ENCODE measurements at regions not wholly inside any gene's neighbourhood (a gene's known extent, or its start where the extent isn't known, plus 50 kb on each side); places are given as distances from the start of the nearest gene placed in this dataset.

- no peak for DNase-seq
- Histone ChIP-seq H3K4me1 (no peaks in the 10 kb centered on the region), H3K36me3 (no peaks in the 10 kb centered on the region), H3K9me3 (replicated peaks) (no peaks in the 10 kb centered on the region), H3K27me3 (peaks cover 4% of the 10 kb centered on the region; the same call in 1 of the 2 replicates), H3K4me3 (no peak overlapping the region), H3K27ac (no peak overlapping the region)
These were observed 186.2 kb upstream of the NPSR1 start for GRCh38 chr7:34471844-34472243.

- H3K27me3 ChIP-seq: peaks cover 7% of the 10 kb centered on the region; the same call in 1 of the 2 replicates
- no peak for DNase-seq
- H3K27ac ChIP-seq: no peak overlapping the region
- H3K4me3 ChIP-seq: no peak overlapping the region
- H3K36me3 ChIP-seq: no peaks in the 10 kb centered on the region
- H3K4me1 ChIP-seq: no peaks in the 10 kb centered on the region
- H3K9me3 ChIP-seq (replicated peaks): no peaks in the 10 kb centered on the region
These were observed 171.6 kb upstream of the NPSR1 start for GRCh38 chr7:34486371-34486770.

- Histone ChIP-seq H3K9me3 (replicated peaks) (no peaks in the 10 kb centered on the region), H3K27ac (no peak overlapping the region), H3K4me3 (no peak overlapping the region), H3K27me3 (no peaks in the 10 kb centered on the region; the same call in 1 of the 2 replicates), H3K4me1 (no peaks in the 10 kb centered on the region), H3K36me3 (no peaks in the 10 kb centered on the region)
- no peak for DNase-seq
These were observed 170.5 kb upstream of the NPSR1 start for GRCh38 chr7:34487391-34488115.

GRCh38 chr7:34488766-34489165, 169.3 kb upstream of the NPSR1 start:
- Histone ChIP-seq H3K4me3 (no peak overlapping the region), H3K4me1 (no peaks in the 10 kb centered on the region), H3K9me3 (replicated peaks) (no peaks in the 10 kb centered on the region), H3K27me3 (no peaks in the 10 kb centered on the region; the same call in 1 of the 2 replicates), H3K36me3 (no peaks in the 10 kb centered on the region), H3K27ac (no peak overlapping the region)
- no peak for DNase-seq

GRCh38 chr7:34491899-34492298, 166.1 kb upstream of the NPSR1 start:
- H3K36me3 ChIP-seq: no peaks in the 10 kb centered on the region
- peaks cover 5% of the 10 kb centered on the region; the same call in 1 of the 2 replicates for H3K27me3 ChIP-seq
- H3K27ac ChIP-seq: no peak overlapping the region
- H3K9me3 ChIP-seq (replicated peaks): no peaks in the 10 kb centered on the region
- H3K4me1 ChIP-seq: no peaks in the 10 kb centered on the region
- DNase-seq: no peak
- no peak overlapping the region for H3K4me3 ChIP-seq

GRCh38 chr7:34493752-34494151, 164.3 kb upstream of the NPSR1 start:
- H3K4me3 ChIP-seq: no peak overlapping the region

GRCh38 chr7:34497153-34497777, 160.8 kb upstream of the NPSR1 start:
- Histone ChIP-seq H3K4me1 (no peaks in the 10 kb centered on the region), H3K4me3 (no peak overlapping the region), H3K9me3 (replicated peaks) (no peaks in the 10 kb centered on the region), H3K36me3 (no peaks in the 10 kb centered on the region), H3K27me3 (peaks cover 16% of the 10 kb centered on the region; the same call in 1 of the 2 replicates), H3K27ac (no peak overlapping the region)
- DNase-seq: peak in 1 of 2 experiments; percentile 5

More at GRCh38 chr7:34493752-34494151, 164.3 kb upstream of the NPSR1 start:
- no peak for DNase-seq
- Histone ChIP-seq H3K27me3 (peaks cover 5% of the 10 kb centered on the region; the same call in 1 of the 2 replicates), H3K9me3 (replicated peaks) (no peaks in the 10 kb centered on the region), H3K27ac (no peak overlapping the region), H3K36me3 (no peaks in the 10 kb centered on the region), H3K4me1 (no peaks in the 10 kb centered on the region)

GRCh38 chr7:34501156-34501555, 156.9 kb upstream of the NPSR1 start:
- Histone ChIP-seq H3K4me1 (no peaks in the 10 kb centered on the region), H3K4me3 (no peak overlapping the region), H3K27me3 (0 out of 2 replicates have a peak, but pooled peaks cover 12% of the 10 kb centered on the region), H3K36me3 (no peaks in the 10 kb centered on the region), H3K27ac (no peak overlapping the region), H3K9me3 (replicated peaks) (no peaks in the 10 kb centered on the region)
- DNase-seq: no peak

- H3K4me1 ChIP-seq: no peaks in the 10 kb centered on the region
- H3K27ac ChIP-seq: no peak overlapping the region
- H3K36me3 ChIP-seq: no peaks in the 10 kb centered on the region
- H3K27me3 ChIP-seq: no peaks in the 10 kb centered on the region
- DNase-seq: no peak
- H3K4me3 ChIP-seq: no peak overlapping the region
- no peaks in the 10 kb centered on the region for H3K9me3 ChIP-seq (replicated peaks)
These were observed 150.8 kb upstream of the NPSR1 start for GRCh38 chr7:34507191-34507590.

GRCh38 chr7:34523226-34523918, 134.6 kb upstream of the NPSR1 start:
- no peaks in the 10 kb centered on the region for H3K27me3 ChIP-seq
- DNase-seq: no peak
- H3K9me3 ChIP-seq (replicated peaks): peaks cover 3% of the 10 kb centered on the region; the same call in 1 of the 2 replicates
- no peak overlapping the region for H3K27ac ChIP-seq
- H3K4me3 ChIP-seq: no peak overlapping the region
- no peaks in the 10 kb centered on the region for H3K36me3 ChIP-seq
- H3K4me1 ChIP-seq: no peaks in the 10 kb centered on the region

GRCh38 chr7:34530259-34530658, 127.8 kb upstream of the NPSR1 start:
- Histone ChIP-seq H3K9me3 (replicated peaks) (no peaks in the 10 kb centered on the region), H3K4me3 (no peak overlapping the region), H3K4me1 (no peaks in the 10 kb centered on the region), H3K27me3 (no peaks in the 10 kb centered on the region), H3K27ac (no peak overlapping the region), H3K36me3 (no peaks in the 10 kb centered on the region)
- no peak for DNase-seq

GRCh38 chr7:34539003-34539402, 119.0 kb upstream of the NPSR1 start:
- no peak overlapping the region for H3K4me3 ChIP-seq
- no peaks in the 10 kb centered on the region for H3K27me3 ChIP-seq
- no peaks in the 10 kb centered on the region for H3K36me3 ChIP-seq
- no peaks in the 10 kb centered on the region for H3K9me3 ChIP-seq (replicated peaks)
- DNase-seq: no peak
- H3K27ac ChIP-seq: no peak overlapping the region
- H3K4me1 ChIP-seq: no peaks in the 10 kb centered on the region

- Histone ChIP-seq H3K4me3 (no peak overlapping the region), H3K36me3 (no peaks in the 10 kb centered on the region)
- no peak for DNase-seq
These were observed 113.4 kb upstream of the NPSR1 start for GRCh38 chr7:34544621-34545020.

GRCh38 chr7:34550996-34551395, 107.0 kb upstream of the NPSR1 start:
- H3K9me3 ChIP-seq (replicated peaks): 0 out of 2 replicates have a peak, but pooled peaks cover 4% of the 10 kb centered on the region
- H3K4me1 ChIP-seq: no peaks in the 10 kb centered on the region
- no peak overlapping the region for H3K27ac ChIP-seq
- no peak overlapping the region for H3K4me3 ChIP-seq
- H3K36me3 ChIP-seq: 0 out of 2 replicates have a peak, but pooled peaks cover 4% of the 10 kb centered on the region
- DNase-seq: no peak
- H3K27me3 ChIP-seq: no peaks in the 10 kb centered on the region

More at GRCh38 chr7:34544621-34545020, 113.4 kb upstream of the NPSR1 start:
- Histone ChIP-seq H3K27me3 (no peaks in the 10 kb centered on the region), H3K27ac (no peak overlapping the region), H3K9me3 (replicated peaks) (no peaks in the 10 kb centered on the region), H3K4me1 (no peaks in the 10 kb centered on the region)

- Histone ChIP-seq H3K9me3 (replicated peaks) (0 out of 2 replicates have a peak, but pooled peaks cover 4% of the 10 kb centered on the region), H3K27ac (no peak overlapping the region), H3K36me3 (0 out of 2 replicates have a peak, but pooled peaks cover 4% of the 10 kb centered on the region), H3K4me3 (no peak overlapping the region), H3K27me3 (no peaks in the 10 kb centered on the region), H3K4me1 (no peaks in the 10 kb centered on the region)
- no peak for DNase-seq
These were observed 105.5 kb upstream of the NPSR1 start for GRCh38 chr7:34552502-34552901.
